Mesothelial cell of epicardium (in vitro differentiated cells): ENCODE measurements at regions not wholly inside any gene's neighbourhood (a gene's known extent, or its start where the extent isn't known, plus 50 kb on each side); places are given as distances from the start of the nearest gene placed in this dataset.
A peak's percentile ranks its signal among the peaks of the same experiment; 100 is the strongest.

Source experiments
- DNase-seq, 2 experiments: peaks; one replicate each; pipeline ENCODE4 v3.0.0; 2021; ENCODE audit warnings: low spot score in 2 of 2; ENCODE audit not compliant: unreplicated experiment in 2 of 2
- H3K27ac Mint-ChIP-seq: 2 replicates; pipeline ENCODE4 v1.8.0; 2021; ENCODE audit warnings: mixed read lengths
- H3K27me3 Mint-ChIP-seq: 2 replicates; pipeline ENCODE4 v1.8.0; 2021; ENCODE audit warnings: low read depth, mixed read lengths
- H3K36me3 Mint-ChIP-seq: 2 replicates; pipeline ENCODE4 v1.8.0; 2021; ENCODE audit warnings: mixed read lengths
- H3K4me1 Mint-ChIP-seq: 2 replicates; pipeline ENCODE4 v1.8.0; 2021; ENCODE audit warnings: mixed read lengths
- H3K4me3 Mint-ChIP-seq: 2 replicates; pipeline ENCODE4 v1.8.0; 2021; ENCODE audit warnings: mild to moderate bottlenecking, moderate library complexity, mixed read lengths
- H3K9me3 Mint-ChIP-seq: 2 replicates; pipeline ENCODE4 v1.8.0; 2021; ENCODE audit warnings: mixed read lengths
- CTCF ChIP-seq: fragments of 200-600 bp; sonication (generic); IDR thresholded peaks from one replicate; pipeline ENCODE4 v1.5.0; 2021; ENCODE audit warnings: antibody characterized with exemption; ENCODE audit not compliant: unreplicated experiment

- no peak for DNase-seq
- Mint-ChIP-seq H3K27me3 (no peaks in the 10 kb centered on the region), H3K4me3 (no peak overlapping the region), H3K27ac (peak overlapping the region; percentile 87), H3K36me3 (no peaks in the 10 kb centered on the region), H3K9me3 (no peaks in the 10 kb centered on the region), H3K4me1 (peaks cover 51% of the 10 kb centered on the region)
- TF ChIP-seq CTCF = no peak
Observed at GRCh38 chr2:66846887-66847286, 412.0 kb downstream of the MEIS1 start.

- Mint-ChIP-seq H3K27me3 (no peaks in the 10 kb centered on the region), H3K4me1 (peaks cover 39% of the 10 kb centered on the region), H3K27ac (no peak overlapping the region), H3K36me3 (no peaks in the 10 kb centered on the region), H3K9me3 (no peaks in the 10 kb centered on the region), H3K4me3 (no peak overlapping the region)
- no peak for DNase-seq
- TF ChIP-seq CTCF = no peak
Observed at GRCh38 chr2:66849153-66849755, 414.3 kb downstream of the MEIS1 start.

DNA sequence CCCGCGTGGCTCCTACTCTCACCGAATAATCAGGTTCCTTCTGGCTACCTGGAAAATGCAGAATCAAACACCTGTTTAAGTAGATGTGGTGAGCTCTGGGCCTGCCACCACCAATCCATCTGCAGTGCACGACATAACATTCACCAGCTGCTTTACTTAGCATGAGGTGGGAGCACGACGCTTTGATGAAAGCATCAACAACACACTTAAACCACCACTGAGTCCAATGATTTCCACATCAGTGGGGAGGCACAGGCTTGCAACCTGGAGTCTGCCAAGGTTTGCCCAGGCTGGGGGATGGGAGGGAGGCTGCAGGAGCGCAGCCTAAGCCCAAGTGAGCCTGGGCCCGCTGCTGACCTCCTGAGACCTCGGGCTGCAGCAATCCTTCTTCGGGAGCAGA is 415.5 kb downstream of the MEIS1 start:
- H3K9me3 Mint-ChIP-seq = no peaks in the 10 kb centered on the region
- no peak for DNase-seq
- H3K27me3 Mint-ChIP-seq = no peaks in the 10 kb centered on the region
- H3K36me3 Mint-ChIP-seq = no peaks in the 10 kb centered on the region
- peaks cover 29% of the 10 kb centered on the region for H3K4me1 Mint-ChIP-seq
- no peak overlapping the region for H3K27ac Mint-ChIP-seq
- H3K4me3 Mint-ChIP-seq = no peak overlapping the region
- no peak for TF ChIP-seq CTCF

DNA sequence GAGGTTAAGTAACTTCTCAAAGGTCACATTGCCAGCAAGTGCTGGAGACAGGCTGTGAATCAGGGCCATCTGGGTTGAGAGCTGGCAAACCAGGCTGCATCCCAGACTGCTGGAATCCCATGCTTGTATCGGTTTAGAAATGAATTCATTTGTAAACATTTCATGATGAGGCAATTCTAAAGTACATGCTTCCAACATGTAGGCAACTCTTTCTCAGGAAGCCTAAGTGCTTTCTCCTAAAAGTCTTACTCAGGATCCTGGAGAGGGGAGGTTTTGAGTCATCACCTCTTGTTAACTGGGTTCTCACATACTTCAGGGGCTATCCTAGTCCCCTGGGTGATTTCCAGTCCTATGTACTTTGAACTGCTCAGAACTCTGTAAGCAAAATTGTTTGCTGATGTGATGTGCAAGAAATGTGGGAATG is 416.5 kb downstream of the MEIS1 start:
- Mint-ChIP-seq H3K4me3 (no peak overlapping the region), H3K9me3 (peaks cover 9% of the 10 kb centered on the region), H3K27ac (no peak overlapping the region), H3K4me1 (peaks cover 18% of the 10 kb centered on the region), H3K27me3 (no peaks in the 10 kb centered on the region), H3K36me3 (peaks cover 9% of the 10 kb centered on the region)
- DNase-seq = no peak
- TF ChIP-seq CTCF = no peak

- no peak for TF ChIP-seq CTCF
- H3K27me3 Mint-ChIP-seq = no peaks in the 10 kb centered on the region
- no peak overlapping the region for H3K4me3 Mint-ChIP-seq
- H3K9me3 Mint-ChIP-seq = peaks cover 21% of the 10 kb centered on the region
- peaks cover 15% of the 10 kb centered on the region for H3K36me3 Mint-ChIP-seq
- no peak overlapping the region for H3K27ac Mint-ChIP-seq
- DNase-seq = no peak
- peaks cover 9% of the 10 kb centered on the region for H3K4me1 Mint-ChIP-seq
Observed at GRCh38 chr2:66852953-66853352, 418.0 kb downstream of the MEIS1 start.

- Mint-ChIP-seq H3K9me3 (peaks cover 22% of the 10 kb centered on the region), H3K36me3 (peaks cover 15% of the 10 kb centered on the region), H3K4me1 (peaks cover 9% of the 10 kb centered on the region), H3K27me3 (no peaks in the 10 kb centered on the region), H3K27ac (no peak overlapping the region), H3K4me3 (no peak overlapping the region)
- TF ChIP-seq CTCF = no peak
- DNase-seq = no peak
Observed at GRCh38 chr2:66853585-66853984, 418.7 kb downstream of the MEIS1 start.
